Kidney (tissue), 13 donors: ENCODE measurements at regions not wholly inside any gene's neighbourhood (a gene's known extent, or its start where the extent isn't known, plus 50 kb on each side); places are given as distances from the start of the nearest gene placed in this dataset.

ENCODE experiments used
- DNase-seq, 5 donors: peaks; one replicate each; pipeline ENCODE4 v3.0.0-alpha.2; 2013 to 2020
- FAIRE-seq: peaks from 2 replicates; lab custom pipeline; 2012; peaks lifted over from hg19 to GRCh38; lab: Jason Lieb, UNC
- H3K27ac ChIP-seq, 2 donors: one replicate each; pipeline ENCODE4 v1.7.0; 2013; ENCODE audit warnings: low read depth in 2 of 2, low read length in 2 of 2, inconsistent platforms in 1 of 2
- H3K27me3 ChIP-seq: one replicate; pipeline ENCODE4 v1.7.1; 2013; ENCODE audit warnings: low read length, inconsistent platforms; ENCODE audit not compliant: control insufficient read depth, insufficient read depth
- H3K36me3 ChIP-seq, 3 donors: one replicate each; pipeline versions ENCODE4 v1.7.0 to v1.7.1; 2013; ENCODE audit warnings: low read length in 3 of 3, control low read depth in 1 of 3, inconsistent platforms in 1 of 3; ENCODE audit not compliant: insufficient read depth in 3 of 3, control insufficient read depth in 2 of 3
- H3K4me1 ChIP-seq, 3 donors: one replicate each; pipeline versions ENCODE4 v1.7.0 to v1.7.1; 2013; ENCODE audit warnings: low read length in 3 of 3, inconsistent platforms in 1 of 3, low read depth in 1 of 3; ENCODE audit not compliant: control insufficient read depth in 2 of 3, insufficient read depth in 2 of 3
- H3K4me3 ChIP-seq, 3 donors: one replicate each; pipeline versions ENCODE4 v1.7.0 to v1.8.1; 2013; ENCODE audit warnings: low read length in 3 of 3, control low read depth in 1 of 3, inconsistent platforms in 1 of 3
- H3K9ac ChIP-seq, 3 donors: one replicate each; pipeline versions ENCODE4 v1.7.0 to v1.7.1; 2013; ENCODE audit warnings: low read length in 3 of 3, control low read depth in 1 of 3, inconsistent platforms in 1 of 3
- H3K9me3 ChIP-seq, 3 donors: one replicate each; pipeline versions ENCODE4 v1.7.0 to v1.7.1; 2013; ENCODE audit warnings: low read length in 3 of 3, control low read depth in 1 of 3, inconsistent platforms in 1 of 3; ENCODE audit not compliant: control insufficient read depth in 2 of 3, insufficient read depth in 1 of 3
- intact Hi-C: fragments of 100-400 bp; cut with DNase I; formaldehyde crosslinking; loops from one replicate; pipeline ENCODE4 v1.11.1; 2022
- TF ChIP-seq, protein P1 (sequence below): IDR thresholded peaks from 3 replicates; pipeline ENCODE4 v1.5.1; 2012; ENCODE audit warnings: mild to moderate bottlenecking, moderate library complexity, borderline replicate concordance; ENCODE audit not compliant: insufficient read depth; ENCODE audit errors: extremely low read depth
- donor health status: control.
- donor health status: control.
- donor health status: control.
- donor health status: control.
- donor health status: control.
- donor health status: DM: yes; HTN: yes; CAD: no.
- donor health status: Normal renal cell carcinoma (clear cell type).

DNA sequence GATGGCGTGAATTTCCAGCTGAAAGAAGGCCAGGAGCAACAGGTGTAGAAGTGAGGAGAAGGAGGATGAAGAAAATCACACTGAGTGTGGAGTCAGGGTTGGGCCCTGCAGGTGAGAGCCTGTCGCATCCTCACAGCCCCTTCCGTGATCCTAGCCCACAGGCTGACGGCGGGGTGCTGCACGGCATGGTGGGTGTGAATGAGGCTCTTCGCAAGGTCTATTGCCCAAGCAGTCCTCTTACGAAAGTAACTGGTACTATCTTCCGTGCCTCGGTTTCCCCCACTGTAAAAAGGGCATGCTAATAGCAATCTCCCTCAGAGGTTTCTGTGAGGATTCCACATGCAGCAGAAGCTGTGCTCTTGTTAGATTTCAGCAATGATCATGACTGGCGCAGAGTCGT is 129.9 kb upstream of the TNS3 start:
- TF ChIP-seq, protein P1, sequence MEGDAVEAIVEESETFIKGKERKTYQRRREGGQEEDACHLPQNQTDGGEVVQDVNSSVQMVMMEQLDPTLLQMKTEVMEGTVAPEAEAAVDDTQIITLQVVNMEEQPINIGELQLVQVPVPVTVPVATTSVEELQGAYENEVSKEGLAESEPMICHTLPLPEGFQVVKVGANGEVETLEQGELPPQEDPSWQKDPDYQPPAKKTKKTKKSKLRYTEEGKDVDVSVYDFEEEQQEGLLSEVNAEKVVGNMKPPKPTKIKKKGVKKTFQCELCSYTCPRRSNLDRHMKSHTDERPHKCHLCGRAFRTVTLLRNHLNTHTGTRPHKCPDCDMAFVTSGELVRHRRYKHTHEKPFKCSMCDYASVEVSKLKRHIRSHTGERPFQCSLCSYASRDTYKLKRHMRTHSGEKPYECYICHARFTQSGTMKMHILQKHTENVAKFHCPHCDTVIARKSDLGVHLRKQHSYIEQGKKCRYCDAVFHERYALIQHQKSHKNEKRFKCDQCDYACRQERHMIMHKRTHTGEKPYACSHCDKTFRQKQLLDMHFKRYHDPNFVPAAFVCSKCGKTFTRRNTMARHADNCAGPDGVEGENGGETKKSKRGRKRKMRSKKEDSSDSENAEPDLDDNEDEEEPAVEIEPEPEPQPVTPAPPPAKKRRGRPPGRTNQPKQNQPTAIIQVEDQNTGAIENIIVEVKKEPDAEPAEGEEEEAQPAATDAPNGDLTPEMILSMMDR = no peak
- no peaks in the 10 kb centered on the region for H3K9me3 ChIP-seq
- H3K4me3 ChIP-seq = no peak overlapping the region
- H3K27ac ChIP-seq = no peak overlapping the region
- H3K36me3 ChIP-seq = no peaks in the 10 kb centered on the region
- H3K27me3 ChIP-seq = no peaks in the 10 kb centered on the region
- H3K4me1 ChIP-seq = peaks cover 0 to 7% (median 4%) of the 10 kb centered on the region in 3 donors
- DNase-seq (no peak), FAIRE-seq (no peak)
- intact Hi-C loops = no loop called here
- no peak overlapping the region for H3K9ac ChIP-seq

DNA sequence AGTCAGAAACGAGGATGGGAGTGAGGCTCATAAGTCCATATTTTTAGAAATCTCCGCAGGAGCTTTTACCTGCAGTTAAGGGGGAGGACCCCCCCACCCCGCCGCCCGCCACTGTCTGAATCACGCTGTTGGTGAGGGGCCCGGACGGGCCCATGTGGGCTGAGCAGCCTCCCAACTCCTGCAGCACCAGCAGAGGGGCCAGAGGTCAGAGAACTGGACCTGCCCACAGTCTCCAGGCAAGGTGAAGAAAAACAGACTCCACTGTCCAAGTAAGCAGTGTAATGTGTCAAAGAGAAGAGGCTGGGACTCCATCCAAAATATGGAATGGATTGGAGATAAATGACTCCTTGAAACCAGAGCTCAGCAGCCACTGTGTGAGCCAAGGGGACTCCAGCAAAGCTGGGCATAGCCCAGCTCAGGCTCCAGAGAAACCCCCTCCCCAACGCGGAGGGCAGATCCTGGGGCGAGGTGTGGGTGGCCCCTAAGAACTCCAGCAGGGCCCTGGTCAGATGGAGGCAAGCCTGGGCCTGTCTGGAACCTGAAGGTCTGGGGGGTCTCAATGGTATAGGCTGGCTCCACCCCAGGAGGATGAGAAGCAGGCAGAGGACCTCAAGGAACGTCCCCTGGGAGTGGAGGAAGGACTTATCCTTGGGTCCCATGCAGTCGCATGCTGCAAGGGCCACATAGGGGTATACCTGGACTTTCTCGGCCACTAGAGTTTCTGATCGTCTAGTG is 128.5 kb upstream of the TNS3 start:
- Histone ChIP-seq H3K4me3 (no peak overlapping the region), H3K36me3 (no peaks in the 10 kb centered on the region), H3K27me3 (no peaks in the 10 kb centered on the region), H3K9ac (no peak overlapping the region), H3K27ac (no peak overlapping the region), H3K9me3 (no peaks in the 10 kb centered on the region), H3K4me1 (peaks cover 0 to 5% (median 4%) of the 10 kb centered on the region in 3 donors)
- DNase-seq = no peak
- TF ChIP-seq, protein P1 = no peak
- intact Hi-C loops = no loop called here
- FAIRE-seq = no peak

DNA sequence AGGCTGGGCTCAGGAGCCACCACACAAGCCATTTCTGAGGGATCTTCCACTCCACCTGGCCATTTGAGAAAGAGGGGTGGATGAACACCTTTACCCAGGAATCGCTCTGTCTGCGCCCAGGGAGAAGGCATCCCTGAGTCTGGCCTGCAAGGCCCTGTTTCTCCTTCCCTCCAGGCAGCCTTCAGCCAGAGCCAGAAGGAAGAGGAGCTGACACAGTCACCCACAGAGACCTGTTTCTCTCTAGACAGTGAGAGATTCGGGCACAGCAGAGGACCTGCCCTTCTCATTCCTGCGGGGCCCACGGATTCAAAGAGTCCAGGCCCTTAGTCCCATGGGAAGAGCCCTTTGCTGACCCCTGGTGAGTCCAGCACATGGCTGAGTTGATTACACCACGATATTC is 127.5 kb upstream of the TNS3 start:
- Histone ChIP-seq H3K9me3 (no peaks in the 10 kb centered on the region), H3K27ac (no peak overlapping the region)

More for the DNA sequence above, 127.5 kb upstream of the TNS3 start:
- H3K4me3 ChIP-seq = no peak overlapping the region
- H3K27me3 ChIP-seq = no peaks in the 10 kb centered on the region
- intact Hi-C loops = no loop called here
- H3K4me1 ChIP-seq = peaks cover 0 to 4% (median 0%) of the 10 kb centered on the region in 3 donors
- TF ChIP-seq, protein P1 = no peak
- DNase-seq (no peak), FAIRE-seq (no peak)
- H3K36me3 ChIP-seq = no peaks in the 10 kb centered on the region
- no peak overlapping the region for H3K9ac ChIP-seq
